ENCODE measurements at regions not wholly inside any gene's neighbourhood (a gene's known extent, or its start where the extent isn't known, plus 50 kb on each side); places are given as distances from the start of the nearest gene placed in this dataset.
"Not testable (repeated sequence)": the region's sequence is repeated elsewhere in the genome, so short reads cannot be mapped to it uniquely, and the experiment has no call there.

GRCh38 chr16:52671590-52671989 is 124.6 kb upstream of the TOX3 start:
- WGBS, 2 experiments (ENCODE audit: insufficient coverage in 1 of 2, insufficient read length in 1 of 2) = no CpG with 5 or more reads among the region's 1 CpG
- no peak for DNase-seq
- no peaks in the 10 kb centered on the region for H3K27me3 ChIP-seq (ENCODE audit: control insufficient read depth, insufficient read depth, low read length, poor library complexity, severe bottlenecking)
- Mint-ChIP-seq H3K36me3 (ENCODE audit: low read depth) (no peaks in the 10 kb centered on the region), H3K4me3 (no peak overlapping the region), H3K27me3 (ENCODE audit: insufficient read depth) (peaks cover 3% of the 10 kb centered on the region), H3K27ac (no peak overlapping the region), H3K9me3 (peaks cover 2% of the 10 kb centered on the region), H3K4me1 (peaks cover 5% of the 10 kb centered on the region)
- H3K4me1 ChIP-seq (ENCODE audit: control insufficient read depth, insufficient read depth, low read length) = no peaks in the 10 kb centered on the region
- no peak overlapping the region for H3K27ac ChIP-seq (ENCODE audit: low read depth, low read length)
- H3K36me3 ChIP-seq (ENCODE audit: control insufficient read depth, insufficient read depth, low read length) = no peaks in the 10 kb centered on the region
- TF ChIP-seq, protein P1, sequence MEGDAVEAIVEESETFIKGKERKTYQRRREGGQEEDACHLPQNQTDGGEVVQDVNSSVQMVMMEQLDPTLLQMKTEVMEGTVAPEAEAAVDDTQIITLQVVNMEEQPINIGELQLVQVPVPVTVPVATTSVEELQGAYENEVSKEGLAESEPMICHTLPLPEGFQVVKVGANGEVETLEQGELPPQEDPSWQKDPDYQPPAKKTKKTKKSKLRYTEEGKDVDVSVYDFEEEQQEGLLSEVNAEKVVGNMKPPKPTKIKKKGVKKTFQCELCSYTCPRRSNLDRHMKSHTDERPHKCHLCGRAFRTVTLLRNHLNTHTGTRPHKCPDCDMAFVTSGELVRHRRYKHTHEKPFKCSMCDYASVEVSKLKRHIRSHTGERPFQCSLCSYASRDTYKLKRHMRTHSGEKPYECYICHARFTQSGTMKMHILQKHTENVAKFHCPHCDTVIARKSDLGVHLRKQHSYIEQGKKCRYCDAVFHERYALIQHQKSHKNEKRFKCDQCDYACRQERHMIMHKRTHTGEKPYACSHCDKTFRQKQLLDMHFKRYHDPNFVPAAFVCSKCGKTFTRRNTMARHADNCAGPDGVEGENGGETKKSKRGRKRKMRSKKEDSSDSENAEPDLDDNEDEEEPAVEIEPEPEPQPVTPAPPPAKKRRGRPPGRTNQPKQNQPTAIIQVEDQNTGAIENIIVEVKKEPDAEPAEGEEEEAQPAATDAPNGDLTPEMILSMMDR (conservative IDR thresholded peaks at IDR 0.05) = no peak
- no peak overlapping the region for H3K4me3 ChIP-seq (ENCODE audit: low read length)
- no peak overlapping the region for H3K9ac ChIP-seq (ENCODE audit: extremely low read depth, low read length, poor library complexity, severe bottlenecking)
- peaks cover 5% of the 10 kb centered on the region for H3K9me3 ChIP-seq (ENCODE audit: control insufficient read depth, low read length)

DNA sequence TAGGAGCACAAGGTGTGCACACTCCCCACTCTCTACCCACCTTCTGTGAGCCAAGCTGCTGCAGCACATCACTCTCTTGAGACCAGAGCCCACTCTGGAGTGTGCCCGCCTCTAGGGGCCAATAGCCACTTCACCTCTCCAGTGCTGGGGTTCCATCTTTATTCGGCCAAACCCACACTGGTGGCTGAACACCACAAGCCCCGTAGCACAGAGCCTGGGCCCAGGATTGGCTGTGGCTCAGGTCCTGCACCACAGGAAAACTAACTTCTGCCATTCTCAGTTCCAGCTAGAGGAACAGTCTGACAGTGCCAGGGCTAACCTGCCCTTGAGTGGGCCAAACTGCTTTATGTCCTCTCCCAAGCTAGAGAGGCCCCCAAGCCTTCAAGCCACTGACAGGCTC is 111.0 kb upstream of the TOX3 start:
- Histone ChIP-seq H3K4me1 (ENCODE audit: control insufficient read depth, insufficient read depth, low read length) (no peaks in the 10 kb centered on the region), H3K36me3 (ENCODE audit: control insufficient read depth, insufficient read depth, low read length) (no peaks in the 10 kb centered on the region), H3K27me3 (ENCODE audit: control insufficient read depth, insufficient read depth, low read length, poor library complexity, severe bottlenecking) (no peaks in the 10 kb centered on the region), H3K9ac (ENCODE audit: extremely low read depth, low read length, poor library complexity, severe bottlenecking) (no peak overlapping the region), H3K27ac (ENCODE audit: low read depth, low read length) (no peak overlapping the region), H3K4me3 (ENCODE audit: low read length) (no peak overlapping the region), H3K9me3 (ENCODE audit: control insufficient read depth, low read length) (peaks cover 24% of the 10 kb centered on the region)
- H3K4me1 Mint-ChIP-seq = peaks cover 5% of the 10 kb centered on the region
- 92 to 100% methylated on average over 2 to 3 of the region's 3 CpGs for WGBS, 2 experiments (ENCODE audit: insufficient coverage in 1 of 2, insufficient read length in 1 of 2)
- TF ChIP-seq, protein P1 (conservative IDR thresholded peaks at IDR 0.05) = no peak
- no peaks in the 10 kb centered on the region for H3K36me3 Mint-ChIP-seq (ENCODE audit: low read depth)
- no peak for DNase-seq
- H3K9me3 Mint-ChIP-seq = peaks cover 25% of the 10 kb centered on the region
- no peak overlapping the region for H3K4me3 Mint-ChIP-seq
- H3K27ac Mint-ChIP-seq = no peak overlapping the region
- peaks cover 22% of the 10 kb centered on the region for H3K27me3 Mint-ChIP-seq (ENCODE audit: insufficient read depth)

GRCh38 chr16:52655916-52656315 is 109.0 kb upstream of the TOX3 start:
- DNase-seq; H3K27me3 ChIP-seq (ENCODE audit: control insufficient read depth, insufficient read depth, low read length, poor library complexity, severe bottlenecking); H3K4me1 ChIP-seq (ENCODE audit: control insufficient read depth, insufficient read depth, low read length); H3K4me1 Mint-ChIP-seq; H3K36me3 ChIP-seq (ENCODE audit: control insufficient read depth, insufficient read depth, low read length); H3K36me3 Mint-ChIP-seq (ENCODE audit: low read depth); H3K4me3 ChIP-seq (ENCODE audit: low read length); H3K27ac ChIP-seq (ENCODE audit: low read depth, low read length); H3K9ac ChIP-seq (ENCODE audit: extremely low read depth, low read length, poor library complexity, severe bottlenecking); H3K4me3 Mint-ChIP-seq; H3K27ac Mint-ChIP-seq: not testable (repeated sequence)
- Mint-ChIP-seq H3K27me3 (ENCODE audit: insufficient read depth) (peaks cover 33% of the 10 kb centered on the region), H3K9me3 (peaks cover 19% of the 10 kb centered on the region)
- H3K9me3 ChIP-seq (ENCODE audit: control insufficient read depth, low read length) = peaks cover 17% of the 10 kb centered on the region
- WGBS, 2 experiments (ENCODE audit: insufficient coverage in 1 of 2, insufficient read length in 1 of 2) = 83 to 100% methylated on average over 3 to 7 of the region's 7 CpGs

DNA sequence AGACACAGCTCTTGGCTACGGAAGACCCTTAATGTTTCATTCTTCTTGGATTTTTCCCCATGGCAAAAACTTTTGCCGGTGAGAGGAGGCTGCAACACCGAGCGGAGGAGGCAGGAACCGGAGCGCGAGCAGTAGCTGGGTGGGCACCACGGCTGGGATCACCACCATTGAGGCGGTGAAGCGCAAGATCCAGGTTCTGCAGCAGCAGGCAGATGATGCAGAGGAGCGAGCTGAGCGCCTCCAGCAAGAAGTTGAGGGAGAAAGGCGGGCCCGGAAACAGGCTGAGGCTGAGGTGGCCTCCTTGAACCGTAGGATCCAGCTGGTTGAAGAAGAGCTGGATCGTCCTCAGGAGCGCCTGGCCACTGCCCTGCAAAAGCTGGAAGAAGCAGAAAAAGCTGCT is 108.2 kb upstream of the TOX3 start:
- WGBS, 2 experiments (ENCODE audit: insufficient coverage in 1 of 2, insufficient read length in 1 of 2) = 97 to 98% methylated on average over 6 to 17 of the region's 17 CpGs
- not testable (repeated sequence) for H3K4me1 Mint-ChIP-seq; H3K9me3 ChIP-seq (ENCODE audit: control insufficient read depth, low read length); H3K36me3 Mint-ChIP-seq (ENCODE audit: low read depth); H3K27ac ChIP-seq (ENCODE audit: low read depth, low read length); H3K9ac ChIP-seq (ENCODE audit: extremely low read depth, low read length, poor library complexity, severe bottlenecking); H3K36me3 ChIP-seq (ENCODE audit: control insufficient read depth, insufficient read depth, low read length); DNase-seq; H3K4me3 Mint-ChIP-seq; H3K27ac Mint-ChIP-seq; H3K4me1 ChIP-seq (ENCODE audit: control insufficient read depth, insufficient read depth, low read length); H3K4me3 ChIP-seq (ENCODE audit: low read length); H3K27me3 ChIP-seq (ENCODE audit: control insufficient read depth, insufficient read depth, low read length, poor library complexity, severe bottlenecking)
- Mint-ChIP-seq H3K27me3 (ENCODE audit: insufficient read depth) (peaks cover 33% of the 10 kb centered on the region), H3K9me3 (peaks cover 12% of the 10 kb centered on the region)

Measured in endodermal cell (in vitro differentiated cells).